ENCODE measurements at regions not wholly inside any gene's neighbourhood (a gene's known extent, or its start where the extent isn't known, plus 50 kb on each side); places are given as distances from the start of the nearest gene placed in this dataset.

- no peaks in the 10 kb centered on the region for H3K4me1 Mint-ChIP-seq (ENCODE audit: low read depth)
- no peak overlapping the region for H3K27ac Mint-ChIP-seq
- H3K36me3 Mint-ChIP-seq (ENCODE audit: low read depth), result no peaks in the 10 kb centered on the region
- H3K9me3 Mint-ChIP-seq, result no peaks in the 10 kb centered on the region
- DNase-seq, result no peak
- TF ChIP-seq CTCF (IDR thresholded peaks at IDR 0.05), result no peak
- H3K4me3 Mint-ChIP-seq, result no peak overlapping the region
- H3K27me3 Mint-ChIP-seq (ENCODE audit: insufficient read depth), result peaks cover 34% of the 10 kb centered on the region
These were observed 104.3 kb downstream of the CPN2 start for GRCh38 chr3:194246709-194247349.

- H3K36me3 Mint-ChIP-seq (ENCODE audit: low read depth), result no peaks in the 10 kb centered on the region
- H3K4me3 Mint-ChIP-seq, result no peak overlapping the region
- DNase-seq, result no peak
- H3K4me1 Mint-ChIP-seq (ENCODE audit: low read depth), result no peaks in the 10 kb centered on the region
- TF ChIP-seq CTCF (IDR thresholded peaks at IDR 0.05), result no peak
- H3K27ac Mint-ChIP-seq, result no peak overlapping the region
- H3K27me3 Mint-ChIP-seq (ENCODE audit: insufficient read depth), result peaks cover 39% of the 10 kb centered on the region
- H3K9me3 Mint-ChIP-seq, result no peaks in the 10 kb centered on the region
These were observed 103.8 kb downstream of the CPN2 start for GRCh38 chr3:194247350-194247740.

- no peaks in the 10 kb centered on the region for H3K4me1 Mint-ChIP-seq (ENCODE audit: low read depth)
- H3K4me3 Mint-ChIP-seq, result no peak overlapping the region
- H3K27ac Mint-ChIP-seq, result no peak overlapping the region
- no peak for TF ChIP-seq CTCF (IDR thresholded peaks at IDR 0.05)
- no peaks in the 10 kb centered on the region for H3K36me3 Mint-ChIP-seq (ENCODE audit: low read depth)
- no peaks in the 10 kb centered on the region for H3K9me3 Mint-ChIP-seq
- DNase-seq, result no peak
- H3K27me3 Mint-ChIP-seq (ENCODE audit: insufficient read depth), result peaks cover 42% of the 10 kb centered on the region
These were observed 101.6 kb downstream of the CPN2 start for GRCh38 chr3:194249323-194250097.

GRCh38 chr3:194250098-194251002, 100.8 kb downstream of the CPN2 start:
- Mint-ChIP-seq H3K27ac (no peak overlapping the region), H3K36me3 (ENCODE audit: low read depth) (no peaks in the 10 kb centered on the region), H3K4me3 (no peak overlapping the region), H3K27me3 (ENCODE audit: insufficient read depth) (peaks cover 44% of the 10 kb centered on the region), H3K9me3 (no peaks in the 10 kb centered on the region), H3K4me1 (ENCODE audit: low read depth) (no peaks in the 10 kb centered on the region)
- DNase-seq, result no peak
- TF ChIP-seq CTCF (IDR thresholded peaks at IDR 0.05), result no peak

GRCh38 chr3:194251007-194251406, 100.1 kb downstream of the CPN2 start:
- peaks cover 50% of the 10 kb centered on the region for H3K27me3 Mint-ChIP-seq (ENCODE audit: insufficient read depth)

More at GRCh38 chr3:194251007-194251406, 100.1 kb downstream of the CPN2 start:
- Mint-ChIP-seq H3K36me3 (ENCODE audit: low read depth) (no peaks in the 10 kb centered on the region), H3K4me3 (no peak overlapping the region), H3K27ac (no peak overlapping the region), H3K4me1 (ENCODE audit: low read depth) (no peaks in the 10 kb centered on the region), H3K9me3 (no peaks in the 10 kb centered on the region)
- no peak for TF ChIP-seq CTCF (IDR thresholded peaks at IDR 0.05)
- no peak for DNase-seq
